LNCaP clone FGC (cell line): ENCODE measurements at regions not wholly inside any gene's neighbourhood (a gene's known extent, or its start where the extent isn't known, plus 50 kb on each side); places are given as distances from the start of the nearest gene placed in this dataset.

ENCODE experiments used
- DNase-seq: peaks from one replicate; pipeline ENCODE4 v3.0.0-alpha.2; 2011; ENCODE audit warnings: low read depth
- H3K4me3 ChIP-seq: 2 replicates; pipeline ENCODE4 v1.5.1; 2011; ENCODE audit warnings: mild to moderate bottlenecking, low read depth, low read length, control low read depth
- TF ChIP-seq, protein P1 (sequence below): IDR thresholded peaks from 2 replicates; pipeline ENCODE4 v1.5.1; 2012; ENCODE audit warnings: mild to moderate bottlenecking; ENCODE audit not compliant: control insufficient read depth, insufficient read depth; ENCODE audit errors: extremely low read depth

DNA sequence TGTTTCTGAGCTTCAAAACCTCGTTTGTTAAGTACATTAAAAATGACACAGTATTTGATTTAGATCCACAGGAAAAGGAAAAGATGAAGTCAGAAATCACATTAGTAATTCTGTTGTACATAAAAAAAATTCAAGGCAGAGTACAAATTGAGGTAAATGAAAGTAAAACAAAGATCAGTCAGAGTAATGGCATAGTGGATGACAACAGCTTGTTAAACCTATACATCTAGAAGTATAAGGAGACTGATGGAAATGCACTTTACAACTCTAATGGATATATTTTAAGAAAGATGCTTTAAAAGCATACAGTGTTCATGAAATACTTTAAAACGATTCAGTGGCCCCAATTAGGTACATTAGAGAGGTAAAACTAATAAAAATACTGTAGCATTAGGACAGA, 631.3 kb upstream of the SEMA6A start:
- TF ChIP-seq, protein P1, sequence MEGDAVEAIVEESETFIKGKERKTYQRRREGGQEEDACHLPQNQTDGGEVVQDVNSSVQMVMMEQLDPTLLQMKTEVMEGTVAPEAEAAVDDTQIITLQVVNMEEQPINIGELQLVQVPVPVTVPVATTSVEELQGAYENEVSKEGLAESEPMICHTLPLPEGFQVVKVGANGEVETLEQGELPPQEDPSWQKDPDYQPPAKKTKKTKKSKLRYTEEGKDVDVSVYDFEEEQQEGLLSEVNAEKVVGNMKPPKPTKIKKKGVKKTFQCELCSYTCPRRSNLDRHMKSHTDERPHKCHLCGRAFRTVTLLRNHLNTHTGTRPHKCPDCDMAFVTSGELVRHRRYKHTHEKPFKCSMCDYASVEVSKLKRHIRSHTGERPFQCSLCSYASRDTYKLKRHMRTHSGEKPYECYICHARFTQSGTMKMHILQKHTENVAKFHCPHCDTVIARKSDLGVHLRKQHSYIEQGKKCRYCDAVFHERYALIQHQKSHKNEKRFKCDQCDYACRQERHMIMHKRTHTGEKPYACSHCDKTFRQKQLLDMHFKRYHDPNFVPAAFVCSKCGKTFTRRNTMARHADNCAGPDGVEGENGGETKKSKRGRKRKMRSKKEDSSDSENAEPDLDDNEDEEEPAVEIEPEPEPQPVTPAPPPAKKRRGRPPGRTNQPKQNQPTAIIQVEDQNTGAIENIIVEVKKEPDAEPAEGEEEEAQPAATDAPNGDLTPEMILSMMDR: no peak
- no peak overlapping the region for H3K4me3 ChIP-seq
- no peak for DNase-seq

DNA sequence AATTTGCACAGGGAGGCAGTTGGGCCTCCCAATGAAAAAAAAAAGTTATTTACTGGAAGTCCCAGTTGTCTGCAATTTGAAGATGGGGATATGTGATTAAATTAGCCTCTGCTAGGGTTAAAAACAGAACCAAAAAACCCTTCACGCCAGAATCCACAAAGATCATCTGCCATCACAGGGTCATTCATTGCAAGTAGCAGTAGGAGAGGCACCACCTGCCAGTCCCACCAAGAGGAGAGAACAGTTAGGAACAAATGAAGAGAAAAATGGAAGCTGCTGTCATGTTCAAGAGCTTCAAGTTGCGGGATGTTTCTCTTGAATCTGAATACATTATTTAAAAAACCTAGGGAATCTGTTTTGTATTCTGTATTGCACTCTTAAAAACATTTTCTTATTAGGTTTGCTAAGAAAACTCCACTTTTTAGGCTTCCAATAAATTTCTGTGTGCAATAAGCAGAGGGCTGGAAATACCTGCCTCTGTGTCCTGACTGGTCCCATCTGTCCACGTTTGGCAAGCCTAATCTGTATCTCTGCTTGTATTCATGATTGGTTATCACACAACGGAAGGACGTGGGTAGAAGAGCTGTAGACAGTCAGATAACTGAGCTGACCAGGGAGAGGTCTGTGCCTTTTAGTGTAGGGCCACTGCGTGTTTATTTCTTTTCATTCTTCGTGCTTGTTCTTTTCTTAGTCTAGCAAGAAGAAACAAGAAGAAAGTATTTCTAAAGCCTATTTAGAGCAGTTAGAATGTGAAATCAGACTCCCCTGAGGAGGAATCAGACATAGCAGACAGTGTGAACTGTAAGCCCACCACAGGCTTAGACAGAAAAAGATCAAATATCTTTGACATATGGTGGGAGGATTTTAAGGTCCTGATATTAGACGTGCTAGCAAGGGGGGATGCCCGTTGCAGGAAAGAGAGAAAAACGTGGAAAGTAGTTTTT, 630.6 kb upstream of the SEMA6A start:
- no peak for DNase-seq
- TF ChIP-seq, protein P1: no peak
- H3K4me3 ChIP-seq: no peak overlapping the region

DNA sequence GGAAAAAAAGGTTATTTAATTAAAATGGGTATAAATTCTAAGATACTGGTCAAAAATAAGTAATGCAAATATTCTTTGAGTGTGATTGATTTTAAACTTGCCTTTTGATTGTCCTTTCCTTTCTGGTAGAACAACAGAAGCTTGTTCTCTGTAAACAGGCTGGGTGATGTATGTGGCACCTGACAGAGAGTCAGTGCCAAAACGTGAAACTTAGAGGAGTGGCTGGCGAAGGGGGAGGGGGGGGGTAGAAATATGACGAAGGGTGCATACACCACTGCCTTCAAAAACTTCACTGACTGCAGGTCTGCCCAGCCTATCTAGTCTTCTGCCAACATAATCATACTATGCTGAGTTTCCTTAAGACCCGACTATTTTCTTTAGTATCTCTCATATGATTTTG, 629.8 kb upstream of the SEMA6A start:
- no peak for DNase-seq
- TF ChIP-seq, protein P1: no peak

DNA sequence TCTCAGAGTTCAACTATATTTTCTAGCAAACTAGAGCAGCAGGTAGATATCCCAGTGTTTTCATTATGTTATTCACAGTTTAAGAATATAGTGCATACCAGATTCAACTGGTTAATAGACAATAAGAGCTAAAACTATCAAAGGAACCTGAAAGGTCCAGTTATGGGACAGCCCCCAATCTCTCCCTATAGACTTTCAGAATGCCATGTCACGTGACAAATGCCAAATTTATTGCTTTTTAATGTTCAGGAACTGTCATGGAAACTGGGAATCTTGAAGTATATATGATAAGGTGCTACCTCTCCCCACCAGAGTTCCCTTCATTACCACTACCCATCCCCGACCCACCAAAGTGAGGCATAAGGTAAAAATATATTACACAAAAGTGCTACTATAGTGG, 629.0 kb upstream of the SEMA6A start:
- TF ChIP-seq, protein P1: no peak
- H3K4me3 ChIP-seq: no peak overlapping the region
- no peak for DNase-seq

More for the DNA sequence above, 629.8 kb upstream of the SEMA6A start:
- no peak overlapping the region for H3K4me3 ChIP-seq

DNA sequence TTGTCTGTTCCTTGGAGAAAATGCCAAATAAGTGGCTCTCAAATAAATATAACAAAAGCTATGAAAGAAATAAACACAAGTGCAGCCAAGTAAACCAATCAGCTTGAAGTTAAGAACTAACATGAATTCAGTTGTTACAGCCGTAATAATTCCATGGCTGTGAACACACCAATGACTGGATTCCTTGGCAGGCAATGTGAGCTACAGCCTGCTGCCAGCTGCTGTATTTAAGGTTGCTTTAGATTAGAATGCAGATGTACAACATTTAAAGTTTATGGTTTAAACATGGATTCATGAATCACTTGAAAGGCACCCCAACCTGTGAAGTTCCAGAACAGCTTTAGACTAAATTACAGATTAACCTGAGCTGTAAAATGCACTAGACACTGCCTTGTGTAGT, 626.4 kb upstream of the SEMA6A start:
- no peak overlapping the region for H3K4me3 ChIP-seq
- TF ChIP-seq, protein P1: no peak
- DNase-seq: no peak

DNA sequence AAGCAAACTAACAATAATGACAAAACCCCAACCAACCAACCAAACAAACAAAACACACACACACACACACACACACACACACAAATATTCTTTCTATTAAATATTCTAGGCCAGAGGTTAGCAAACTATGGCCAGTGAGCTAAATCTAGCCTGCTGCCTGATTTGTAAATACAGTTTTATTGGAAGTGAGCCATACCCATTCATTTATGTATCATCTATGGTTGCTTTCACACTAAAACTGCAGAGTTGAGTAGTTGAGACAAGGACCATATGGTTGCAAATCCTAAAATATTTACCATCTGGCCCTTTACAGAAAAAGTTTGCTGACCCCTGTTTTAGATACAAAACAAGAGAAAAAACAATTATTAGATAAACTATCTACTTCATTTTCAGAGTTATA, 620.5 kb upstream of the SEMA6A start:
- DNase-seq: no peak
- no peak overlapping the region for H3K4me3 ChIP-seq
- TF ChIP-seq, protein P1: no peak
